GM19099 (cell line): ENCODE measurements at regions not wholly inside any gene's neighbourhood (a gene's known extent, or its start where the extent isn't known, plus 50 kb on each side); places are given as distances from the start of the nearest gene placed in this dataset.

Experiments used
- POLR2A ChIP-seq: IDR thresholded peaks from 3 replicates; pipeline ENCODE4 v1.6.1; 2011; ENCODE audit warnings: low read depth; ENCODE audit not compliant: insufficient read length; ENCODE audit errors: extremely low read depth

DNA sequence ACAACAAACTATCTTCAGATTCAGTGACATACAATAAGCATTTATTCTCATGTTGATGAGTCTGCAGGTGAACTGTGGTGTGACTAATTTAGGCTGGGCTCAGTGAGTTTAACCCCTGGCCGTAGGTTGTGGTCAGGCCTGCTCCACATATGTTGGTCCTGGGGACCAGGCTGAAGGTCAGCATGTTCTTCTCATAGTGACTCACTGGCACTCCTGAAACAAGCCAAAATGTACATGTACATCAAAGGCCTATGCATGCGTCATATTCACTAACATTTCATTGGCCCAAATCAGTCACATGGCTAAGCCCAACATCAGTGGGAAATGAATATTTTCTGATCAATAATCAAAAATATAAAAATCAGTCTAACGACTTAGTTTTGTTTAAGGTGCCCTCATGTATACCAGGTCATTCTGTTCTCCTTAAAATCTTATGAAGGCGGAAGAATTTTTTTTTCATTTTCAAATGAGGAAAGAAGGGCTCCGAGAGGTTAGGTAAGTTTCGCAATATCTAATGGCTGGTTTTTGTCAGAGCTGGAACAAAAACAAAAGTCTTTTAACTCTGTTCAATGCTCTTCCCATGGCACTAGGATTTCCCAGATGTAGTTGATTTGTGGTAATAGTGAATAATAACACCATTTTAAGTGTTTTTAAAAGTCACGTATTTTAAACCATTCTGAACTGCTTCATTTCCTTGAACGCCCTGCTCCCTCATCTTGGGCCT lies 148.5 kb downstream of the MFSD1 start:
- TF ChIP-seq POLR2A: no peak

DNA sequence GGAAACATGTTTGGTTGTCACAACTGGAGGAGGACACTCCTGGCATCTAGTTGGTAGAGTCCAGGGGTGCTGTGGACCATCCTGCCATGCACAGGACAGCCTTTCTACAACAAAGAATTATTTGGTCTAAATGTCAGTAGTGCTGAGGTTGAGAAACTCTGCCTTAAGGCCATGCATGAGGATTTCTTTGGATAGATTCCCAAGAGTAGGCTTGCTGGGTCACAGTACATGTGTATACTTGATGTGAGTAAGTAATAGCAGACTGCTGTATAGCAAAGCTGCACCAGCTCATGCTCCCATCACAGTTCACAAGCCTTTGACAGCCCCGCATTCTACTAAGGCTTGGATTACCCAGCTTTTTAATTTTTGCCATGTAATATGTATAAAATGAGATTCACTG lies 151.3 kb downstream of the MFSD1 start:
- TF ChIP-seq POLR2A: no peak

DNA sequence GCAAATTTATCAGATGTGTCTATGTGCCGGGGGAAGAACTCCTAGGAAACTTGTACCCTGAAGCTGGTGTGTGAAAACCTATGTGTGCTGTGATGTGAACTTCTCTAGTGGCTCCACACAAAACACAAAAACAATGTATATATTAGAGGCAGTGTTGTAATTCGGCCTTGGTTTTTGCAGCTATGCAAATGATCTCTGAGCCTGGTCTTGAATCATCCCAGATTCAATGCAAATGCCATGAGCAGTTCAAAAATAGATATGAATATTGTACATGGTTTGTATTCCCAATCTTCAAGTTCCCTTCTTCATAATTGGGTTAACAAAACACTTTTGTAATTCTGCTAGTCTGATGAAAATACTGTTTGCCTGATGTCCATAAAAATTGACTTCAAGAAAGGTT lies 152.6 kb downstream of the MFSD1 start:
- TF ChIP-seq POLR2A: no peak

DNA sequence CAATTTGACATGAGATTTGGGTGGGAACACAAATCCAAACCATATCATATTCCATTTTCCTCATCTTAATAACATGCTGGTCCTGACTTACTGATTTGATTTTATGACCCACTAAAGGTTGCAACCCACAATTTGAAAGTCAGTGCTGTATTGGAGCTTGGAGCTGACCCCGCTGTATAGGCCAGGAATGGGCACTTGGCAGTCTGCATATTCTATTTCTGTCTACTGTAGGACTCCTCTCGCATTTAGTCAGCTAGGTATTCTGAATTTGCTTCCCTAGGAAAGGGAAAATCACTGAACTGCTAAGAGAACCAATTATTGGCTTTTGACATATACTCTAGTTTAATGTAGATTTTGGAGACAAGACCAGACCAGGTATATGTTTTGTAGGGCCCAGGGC lies 157.0 kb downstream of the MFSD1 start:
- TF ChIP-seq POLR2A: no peak

DNA sequence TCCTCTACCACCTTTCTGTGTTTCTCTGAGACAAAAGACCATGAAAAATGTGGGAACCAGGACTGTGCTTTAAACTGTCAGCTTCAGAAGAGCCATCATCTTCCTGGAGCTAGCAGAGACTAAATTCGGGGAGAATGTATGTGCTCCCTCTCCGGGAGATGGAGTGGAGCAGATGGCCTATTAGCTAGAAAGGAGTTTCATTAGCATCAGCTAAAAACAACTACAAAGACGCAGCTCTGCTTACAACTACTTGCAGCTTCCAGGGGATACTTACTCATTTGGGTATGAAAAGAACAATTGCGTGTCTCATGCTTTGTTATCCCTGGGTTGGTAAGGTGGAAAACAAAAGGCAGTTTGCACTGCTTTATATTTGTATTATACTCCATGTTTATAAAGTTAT lies 159.6 kb downstream of the MFSD1 start:
- TF ChIP-seq POLR2A: no peak

DNA sequence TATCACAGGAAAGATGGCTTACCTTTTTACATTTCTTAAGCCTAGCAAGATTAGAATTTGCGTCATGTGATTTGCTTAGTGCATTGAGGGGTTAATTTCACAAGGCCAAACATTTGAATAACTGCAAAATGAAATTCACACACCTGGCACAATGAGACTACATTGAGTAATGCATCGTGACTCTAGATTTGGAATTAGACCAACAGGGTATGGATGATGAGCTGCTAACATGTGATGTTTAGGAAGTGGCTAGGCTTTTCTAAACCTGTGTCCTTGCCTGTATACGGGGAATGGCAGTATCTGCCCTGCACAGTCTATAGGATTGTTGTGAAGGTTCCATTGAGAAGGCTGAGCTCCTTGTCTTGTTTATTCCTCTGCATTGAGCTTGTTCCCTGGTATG lies 160.1 kb downstream of the MFSD1 start:
- TF ChIP-seq POLR2A: no peak

DNA sequence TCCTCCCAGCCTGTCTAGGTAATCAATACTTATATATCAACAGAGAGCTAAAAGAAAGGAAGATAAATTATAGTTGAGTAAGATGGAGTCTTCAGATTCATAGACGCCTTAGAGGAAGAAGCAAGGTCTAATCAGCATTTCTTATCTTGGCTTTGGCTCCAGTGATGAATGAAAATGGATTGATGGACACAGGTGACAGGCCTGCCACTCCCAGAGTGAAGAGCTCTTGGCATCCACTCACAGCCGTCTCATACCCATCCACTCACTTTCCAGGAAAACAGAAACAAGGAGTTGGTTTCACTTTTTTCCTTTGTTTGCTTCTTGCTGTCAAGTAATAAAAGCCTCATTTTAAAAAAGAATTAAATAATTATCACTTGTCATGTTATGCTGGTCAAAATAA lies 168.2 kb downstream of the MFSD1 start:
- no peak for TF ChIP-seq POLR2A

DNA sequence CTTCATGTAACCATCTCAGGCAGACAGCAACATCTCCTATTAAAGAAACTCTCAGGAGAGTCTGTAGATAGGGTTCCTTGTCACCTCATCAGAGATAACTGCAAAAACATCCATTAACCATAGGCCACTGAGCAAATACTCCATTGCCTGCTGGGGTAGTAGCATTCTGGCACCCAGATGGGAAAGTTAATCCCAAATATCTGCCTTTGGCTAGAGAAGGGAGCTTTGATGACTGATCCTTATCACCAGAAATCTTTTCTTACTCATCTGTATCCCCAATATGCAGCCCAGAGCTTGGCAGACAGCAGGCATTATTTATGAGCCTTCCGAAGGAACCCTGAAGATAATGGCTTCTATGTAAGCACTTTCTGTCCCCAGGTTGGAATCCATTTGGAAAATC lies 173.1 kb downstream of the MFSD1 start:
- TF ChIP-seq POLR2A: no peak

DNA sequence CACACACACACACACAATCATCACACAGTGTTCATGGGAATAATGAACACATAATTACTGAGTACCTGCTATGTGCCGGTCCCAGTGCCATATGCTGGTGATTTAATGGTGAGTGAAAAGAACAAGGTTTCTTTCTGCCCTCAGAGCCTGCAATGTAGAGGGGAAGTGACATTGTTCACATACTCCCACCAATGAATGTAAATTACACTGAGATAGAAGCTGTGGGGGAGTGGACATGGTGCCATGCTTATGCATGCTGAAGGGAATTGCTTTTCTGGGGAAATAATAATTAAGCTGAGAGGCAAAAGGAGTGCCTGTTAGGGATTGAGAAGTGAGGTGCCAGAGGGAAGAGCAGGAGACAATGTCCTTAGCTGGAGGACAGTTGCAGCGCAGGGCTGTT lies 175.1 kb downstream of the MFSD1 start:
- no peak for TF ChIP-seq POLR2A

DNA sequence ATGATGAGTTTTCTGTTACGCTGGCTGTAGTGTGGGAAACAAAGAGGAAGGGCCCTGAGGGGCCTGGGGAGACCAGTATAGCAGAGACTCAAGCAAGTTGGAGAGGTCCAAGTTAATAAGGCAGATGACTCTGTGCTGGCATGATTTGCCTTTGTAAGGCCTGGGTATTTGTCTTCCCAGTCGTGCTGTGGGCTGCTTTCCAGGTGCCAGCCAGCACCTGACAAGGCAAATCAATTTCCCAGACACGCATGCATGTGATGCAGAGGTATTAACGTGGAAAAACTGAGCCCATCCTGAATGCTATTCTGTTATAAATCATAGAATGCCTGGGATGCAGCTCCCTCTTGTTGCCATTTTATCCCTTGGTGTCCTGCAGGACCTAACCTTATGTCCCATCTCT lies 175.6 kb downstream of the MFSD1 start:
- TF ChIP-seq POLR2A: no peak

DNA sequence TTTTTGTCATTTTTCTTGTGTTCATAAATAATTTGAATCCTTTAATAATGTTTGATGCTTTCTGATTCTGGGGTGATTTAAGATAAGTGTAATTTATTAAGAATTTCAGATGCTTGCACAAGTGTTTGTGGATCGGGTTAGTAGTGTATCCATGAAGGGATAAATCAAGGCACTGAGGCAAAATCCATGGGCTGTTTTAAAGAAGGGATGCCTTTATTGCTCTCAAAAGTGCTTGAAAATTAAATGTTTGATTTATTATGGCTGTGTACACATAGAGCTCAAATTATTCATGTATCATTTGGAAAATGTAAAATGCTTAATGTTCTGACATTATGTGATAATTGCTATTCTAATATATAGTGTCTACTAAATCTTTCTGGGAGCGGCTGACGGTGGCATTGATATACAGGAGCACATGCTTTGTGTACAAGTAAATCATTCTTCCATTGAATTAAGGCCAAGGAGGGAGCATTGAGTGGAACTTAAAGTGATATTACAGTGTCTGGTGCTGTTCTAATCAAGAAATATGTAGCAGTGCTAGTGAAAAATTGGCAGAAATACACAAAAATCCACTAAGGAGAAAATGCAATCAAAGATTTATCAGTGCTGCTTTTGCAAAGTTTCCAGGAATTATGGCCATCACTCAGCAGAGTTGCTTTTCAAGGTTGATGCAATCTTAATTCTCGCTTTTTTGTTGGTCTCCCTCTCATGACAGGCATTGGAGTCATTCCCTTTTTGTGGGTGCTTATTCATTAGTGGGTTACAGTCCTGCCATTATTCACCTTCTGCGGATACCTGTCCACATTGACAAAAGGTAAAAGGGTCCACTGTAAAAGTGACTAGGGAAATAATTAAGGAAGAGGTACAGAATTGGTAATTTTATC lies 181.6 kb downstream of the MFSD1 start:
- TF ChIP-seq POLR2A: no peak

DNA sequence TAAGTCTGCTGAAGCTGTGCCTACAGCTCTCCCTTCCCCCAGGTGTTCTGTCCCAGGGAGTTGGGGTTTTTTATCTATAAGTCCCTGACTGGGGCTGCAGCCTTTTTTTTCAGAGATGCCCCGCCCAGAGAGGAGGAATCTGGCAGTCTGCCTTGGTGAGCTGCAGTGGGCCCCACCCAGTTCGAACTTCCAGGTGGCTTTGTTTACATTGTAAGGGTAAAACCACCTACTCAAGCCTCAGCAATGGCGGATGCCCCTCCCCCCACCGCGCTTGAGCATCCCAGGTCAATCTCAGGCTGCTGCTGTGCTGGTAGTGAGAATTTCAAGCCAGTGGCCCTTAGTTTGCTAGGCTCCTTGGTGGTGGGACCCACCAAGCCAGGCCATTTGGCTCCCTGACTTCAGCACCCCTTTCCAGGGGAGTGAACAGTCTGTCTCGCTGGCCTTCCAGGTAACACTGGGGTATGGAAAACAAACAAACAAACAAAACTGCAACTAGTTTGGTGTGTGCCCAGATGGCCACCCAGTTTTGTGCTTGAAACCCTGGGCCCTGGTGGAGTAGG lies 189.4 kb downstream of the MFSD1 start:
- TF ChIP-seq POLR2A: no peak

DNA sequence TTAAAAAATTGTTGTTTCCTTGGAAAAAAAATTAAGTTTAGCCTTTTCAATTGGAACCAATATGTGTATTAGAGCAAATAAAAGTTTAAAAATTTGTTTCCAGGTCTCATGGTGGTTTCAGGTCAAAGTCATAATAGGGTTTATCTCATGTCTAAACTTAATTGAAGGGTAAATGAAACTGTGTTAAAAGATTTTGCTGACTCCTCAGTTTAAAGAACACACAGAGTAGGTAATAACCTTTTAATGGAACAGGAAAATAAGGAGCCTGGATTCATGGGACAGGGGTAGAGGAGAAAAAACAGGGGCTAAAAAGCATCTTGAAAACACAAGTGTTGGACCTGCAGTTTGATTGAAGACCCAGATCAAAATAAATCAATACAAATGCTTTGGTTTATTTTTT lies 190.6 kb downstream of the MFSD1 start:
- no peak for TF ChIP-seq POLR2A

DNA sequence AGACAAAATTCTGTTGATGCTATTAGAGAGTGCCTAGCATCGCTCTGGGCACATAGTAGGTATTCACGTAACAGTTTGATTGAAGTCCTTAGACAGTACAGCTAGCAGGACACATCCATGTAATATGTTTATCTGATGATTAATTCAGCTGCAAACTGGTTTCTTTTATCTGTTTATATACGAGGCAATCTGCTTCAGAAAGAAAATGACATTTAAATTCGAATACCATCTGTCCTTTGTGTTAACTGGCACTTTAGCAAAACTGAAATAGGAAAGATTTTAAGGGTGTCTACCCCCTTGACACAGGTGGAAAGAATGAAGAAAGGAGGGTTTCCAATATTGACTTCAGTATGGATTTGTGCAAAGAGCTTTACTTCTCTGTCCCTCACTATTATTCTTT lies 192.5 kb downstream of the MFSD1 start:
- no peak for TF ChIP-seq POLR2A

DNA sequence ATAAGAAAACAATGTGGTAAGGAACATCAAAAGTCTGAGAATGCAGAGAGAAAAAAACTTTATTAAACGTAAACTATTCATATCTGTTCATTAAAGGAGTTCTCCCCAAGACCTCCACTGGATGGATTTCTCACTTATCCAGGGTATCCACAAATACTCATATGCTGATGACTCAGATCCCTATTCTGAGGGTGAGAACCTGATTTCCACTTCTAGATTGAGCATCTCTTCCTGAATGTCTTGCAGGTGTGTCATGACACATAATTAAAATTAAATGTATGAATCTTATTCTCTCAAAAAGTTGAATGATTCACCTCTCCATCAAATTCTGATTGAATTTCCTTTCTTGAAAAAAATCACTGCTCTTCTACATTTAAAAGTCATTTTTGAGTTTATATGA lies 199.9 kb downstream of the MFSD1 start:
- TF ChIP-seq POLR2A: no peak

DNA sequence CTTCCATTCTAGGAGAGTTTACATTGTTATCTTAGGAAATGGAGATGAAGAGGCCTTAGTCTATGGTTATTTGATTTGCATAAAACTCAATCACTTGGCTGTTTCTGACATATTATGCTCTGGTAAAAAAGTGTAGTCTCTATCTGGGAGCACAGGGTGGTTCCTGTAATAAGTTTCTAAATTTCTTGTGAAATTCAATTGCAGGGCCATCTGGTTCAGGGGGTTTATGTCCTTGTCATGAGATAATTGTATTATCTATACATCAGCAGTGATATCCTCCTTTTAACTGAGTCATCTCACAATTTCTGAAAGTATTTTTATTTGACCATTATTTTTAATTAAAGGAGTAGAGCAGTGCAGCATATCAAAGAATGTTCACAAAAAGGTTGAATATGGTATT lies 203.3 kb downstream of the MFSD1 start:
- TF ChIP-seq POLR2A: no peak
